ENCODE measurements at regions not wholly inside any gene's neighbourhood (a gene's known extent, or its start where the extent isn't known, plus 50 kb on each side); places are given as distances from the start of the nearest gene placed in this dataset.

GRCh38 chr7:115086146-115086841, 164.4 kb downstream of the MDFIC start (continued):
- no peak for TF ChIP-seq JUNB (IDR thresholded peaks at IDR 0.05; ENCODE audit: unreplicated experiment)

GRCh38 chr7:115085421-115085820, 163.5 kb downstream of the MDFIC start:
- DNase-seq (ENCODE audit: low spot score) = no peak
- Histone ChIP-seq H3K4me3 (no peak overlapping the region), H3K27me3 (ENCODE audit: insufficient read depth) (no peaks in the 10 kb centered on the region), H3K79me2 (replicated peaks; ENCODE audit: insufficient read depth) (no peaks in the 10 kb centered on the region), H3F3A (replicated peaks; ENCODE audit: low read depth) (no peaks in the 10 kb centered on the region), H3K27ac (ENCODE audit: low read depth) (no peak overlapping the region), H3K9me2 (ENCODE audit: insufficient read depth) (no peaks in the 10 kb centered on the region; the same call in 1 of the 2 replicates), H4K20me1 (replicated peaks; ENCODE audit: insufficient read depth) (no peaks in the 10 kb centered on the region), H3K36me3 (ENCODE audit: insufficient read depth) (no peaks in the 10 kb centered on the region), H3K4me2 (no peak overlapping the region), H3K4me1 (ENCODE audit: insufficient read depth) (peaks cover 9% of the 10 kb centered on the region; the same call in 1 of the 2 replicates), H2AFZ (no peak overlapping the region)
- no peak for ATAC-seq
- Mint-ChIP-seq H3K27ac (no peak overlapping the region), H3K4me1 (peaks cover 19% of the 10 kb centered on the region), H3K36me3 (ENCODE audit: low read depth) (no peaks in the 10 kb centered on the region), H3K4me3 (no peak overlapping the region), H3K27me3 (ENCODE audit: insufficient read depth, low read depth, poor library complexity) (no peaks in the 10 kb centered on the region), H3K9me3 (peaks cover 2% of the 10 kb centered on the region; the same call in 1 of the 3 replicates)
- TF ChIP-seq JUNB (IDR thresholded peaks at IDR 0.05; ENCODE audit: unreplicated experiment) = no peak
- no peak for TF ChIP-seq EZH2 (IDR thresholded peaks at IDR 0.05; ENCODE audit: low read depth, unreplicated experiment)
- no peak for TF ChIP-seq STAT1 (IDR thresholded peaks at IDR 0.05; ENCODE audit: unreplicated experiment)
- TF ChIP-seq POLR2AphosphoS5 (IDR thresholded peaks at IDR 0.05; ENCODE audit: low read depth) = no peak
- TF ChIP-seq REST (IDR thresholded peaks at IDR 0.05; ENCODE audit: unreplicated experiment) = no peak
- TF ChIP-seq CTCF (conservative IDR thresholded peaks at IDR 0.05; ENCODE audit: low read depth in 2 of 2) = no peak
- no peak for TF ChIP-seq EZH2phosphoT487 (IDR thresholded peaks at IDR 0.05; ENCODE audit: unreplicated experiment)

GRCh38 chr7:115083935-115084334, 162.0 kb downstream of the MDFIC start:
- H3K9me3 Mint-ChIP-seq = peaks cover 2% of the 10 kb centered on the region; the same call in 1 of the 3 replicates
- Histone ChIP-seq H3K9me2 (ENCODE audit: insufficient read depth) (no peaks in the 10 kb centered on the region; the same call in 1 of the 2 replicates), H3K4me2 (no peak overlapping the region), H2AFZ (no peak overlapping the region), H3F3A (replicated peaks; ENCODE audit: low read depth) (no peaks in the 10 kb centered on the region), H3K4me1 (ENCODE audit: insufficient read depth) (peaks cover 6% of the 10 kb centered on the region; the same call in 1 of the 2 replicates), H3K36me3 (ENCODE audit: insufficient read depth) (no peaks in the 10 kb centered on the region), H3K27ac (ENCODE audit: low read depth) (no peak overlapping the region), H3K27me3 (ENCODE audit: insufficient read depth) (no peaks in the 10 kb centered on the region), H3K79me2 (replicated peaks; ENCODE audit: insufficient read depth) (no peaks in the 10 kb centered on the region), H4K20me1 (replicated peaks; ENCODE audit: insufficient read depth) (no peaks in the 10 kb centered on the region), H3K4me3 (no peak overlapping the region)
- no peaks in the 10 kb centered on the region for H3K27me3 Mint-ChIP-seq (ENCODE audit: insufficient read depth, low read depth, poor library complexity)
- no peak overlapping the region for H3K4me3 Mint-ChIP-seq
- DNase-seq (ENCODE audit: low spot score) (no peak), ATAC-seq (no peak)
- H3K27ac Mint-ChIP-seq = no peak overlapping the region
- H3K36me3 Mint-ChIP-seq (ENCODE audit: low read depth) = no peaks in the 10 kb centered on the region
- peaks cover 17% of the 10 kb centered on the region for H3K4me1 Mint-ChIP-seq
- TF ChIP-seq ZNF114 (CRISPR knock-in tag; IDR thresholded peaks at IDR 0.05) (no peak), EZH2 (IDR thresholded peaks at IDR 0.05; ENCODE audit: low read depth, unreplicated experiment) (no peak), ETS1 (IDR thresholded peaks at IDR 0.05) (no peak)
